Endodermal cell (in vitro differentiated cells): ENCODE measurements at regions not wholly inside any gene's neighbourhood (a gene's known extent, or its start where the extent isn't known, plus 50 kb on each side); places are given as distances from the start of the nearest gene placed in this dataset.

Experiments used
- DNase-seq: peaks from one replicate; pipeline ENCODE4 v3.0.0-alpha.2; 2017
- H3K27ac ChIP-seq: 2 replicates; pipeline ENCODE4 v1.5.1; 2013; ENCODE audit warnings: mild to moderate bottlenecking, low read depth, low read length, moderate library complexity
- H3K27me3 ChIP-seq: 2 replicates; pipeline ENCODE4 v1.6.1; 2013; ENCODE audit warnings: mild to moderate bottlenecking, low read length, moderate library complexity; ENCODE audit not compliant: insufficient read depth, control insufficient read depth, poor library complexity, severe bottlenecking
- H3K36me3 ChIP-seq: 2 replicates; pipeline ENCODE4 v1.7.0; 2013; ENCODE audit warnings: mild to moderate bottlenecking, low read length, moderate library complexity; ENCODE audit not compliant: control insufficient read depth, insufficient read depth
- H3K4me1 ChIP-seq: one replicate; pipeline ENCODE4 v1.7.0; 2013; ENCODE audit warnings: low read length; ENCODE audit not compliant: control insufficient read depth, insufficient read depth
- H3K4me3 ChIP-seq: 2 replicates; pipeline ENCODE4 v1.5.1; 2013; ENCODE audit warnings: mild to moderate bottlenecking, low read length, moderate library complexity
- H3K9ac ChIP-seq: 2 replicates; pipeline ENCODE4 v1.6.1; 2013; ENCODE audit warnings: mild to moderate bottlenecking, low read length, moderate library complexity; ENCODE audit not compliant: poor library complexity, severe bottlenecking; ENCODE audit errors: extremely low read depth
- H3K9me3 ChIP-seq: 2 replicates; pipeline ENCODE4 v1.6.1; 2013; ENCODE audit warnings: mild to moderate bottlenecking, low read length, moderate library complexity; ENCODE audit not compliant: control insufficient read depth
- H3K27ac Mint-ChIP-seq: 2 replicates; pipeline ENCODE4 v1.8.0; 2020; ENCODE audit warnings: mixed read lengths
- H3K27me3 Mint-ChIP-seq: 2 replicates; pipeline ENCODE4 v1.8.0; 2021; ENCODE audit warnings: mild to moderate bottlenecking, mixed read lengths; ENCODE audit not compliant: insufficient read depth
- H3K36me3 Mint-ChIP-seq: 2 replicates; pipeline ENCODE4 v1.8.0; 2020; ENCODE audit warnings: low read depth, mixed read lengths
- H3K4me1 Mint-ChIP-seq: 2 replicates; pipeline ENCODE4 v1.8.0; 2020; ENCODE audit warnings: mixed read lengths
- H3K4me3 Mint-ChIP-seq: 2 replicates; pipeline ENCODE4 v1.8.0; 2020; ENCODE audit warnings: mild to moderate bottlenecking, moderate library complexity, mixed read lengths
- H3K9me3 Mint-ChIP-seq: 2 replicates; pipeline ENCODE4 v1.8.0; 2020; ENCODE audit warnings: mild to moderate bottlenecking, mixed read lengths
- CTCF ChIP-seq: fragments of 200-600 bp; sonication (generic); conservative IDR thresholded peaks from 2 replicates; pipeline ENCODE4 v1.5.0; 2021; ENCODE audit warnings: antibody characterized with exemption, mild to moderate bottlenecking
- WGBS, 2 experiments: methylation state at CpG; one replicate each; pipeline versions ENCODE4 v1.1.5 to v1.1.7; 2013; ENCODE audit warnings: missing lambda C conversion rate in 2 of 2, mixed read lengths in 1 of 2; ENCODE audit not compliant: insufficient coverage in 1 of 2, insufficient read length in 1 of 2; 5-methylcytosine and 5-hydroxymethylcytosine counted together

GRCh38 chrX:9390121-9390520, 74.7 kb upstream of the TBL1X start:
- H3K4me3 Mint-ChIP-seq: no peak overlapping the region

GRCh38 chrX:9390693-9391368, 74.0 kb upstream of the TBL1X start:
- 97 to 100% methylated on average over 1 to 8 of the region's 8 CpGs for WGBS, 2 experiments
- no peak for DNase-seq
- Mint-ChIP-seq H3K27me3 (no peaks in the 10 kb centered on the region), H3K36me3 (no peaks in the 10 kb centered on the region), H3K9me3 (peaks cover 45% of the 10 kb centered on the region), H3K4me1 (no peaks in the 10 kb centered on the region), H3K27ac (no peak overlapping the region), H3K4me3 (no peak overlapping the region)
- Histone ChIP-seq H3K27ac (no peak overlapping the region), H3K9me3 (no peaks in the 10 kb centered on the region), H3K36me3 (no peaks in the 10 kb centered on the region), H3K4me3 (no peak overlapping the region), H3K9ac (no peak overlapping the region), H3K4me1 (no peaks in the 10 kb centered on the region), H3K27me3 (no peaks in the 10 kb centered on the region)
- no peak for TF ChIP-seq CTCF

More at GRCh38 chrX:9390121-9390520, 74.7 kb upstream of the TBL1X start:
- Mint-ChIP-seq H3K9me3 (peaks cover 49% of the 10 kb centered on the region), H3K36me3 (no peaks in the 10 kb centered on the region), H3K27me3 (no peaks in the 10 kb centered on the region), H3K27ac (no peak overlapping the region), H3K4me1 (no peaks in the 10 kb centered on the region)
- WGBS, 2 experiments: 100% methylated on average over 1 of the region's 1 CpG
- Histone ChIP-seq H3K27ac (no peak overlapping the region), H3K9me3 (no peaks in the 10 kb centered on the region), H3K9ac (no peak overlapping the region), H3K4me3 (no peak overlapping the region), H3K36me3 (no peaks in the 10 kb centered on the region), H3K27me3 (no peaks in the 10 kb centered on the region), H3K4me1 (no peaks in the 10 kb centered on the region)
- no peak for TF ChIP-seq CTCF
- no peak for DNase-seq

- 97% methylated on average over 5 of the region's 5 CpGs; no CpG with 5 or more reads in 1 of the 2 experiments for WGBS, 2 experiments
- DNase-seq: no peak
- Mint-ChIP-seq H3K36me3 (no peaks in the 10 kb centered on the region), H3K9me3 (peaks cover 48% of the 10 kb centered on the region), H3K27ac (no peak overlapping the region), H3K27me3 (no peaks in the 10 kb centered on the region), H3K4me3 (no peak overlapping the region), H3K4me1 (no peaks in the 10 kb centered on the region)
- H3K4me3 ChIP-seq: no peak overlapping the region
- TF ChIP-seq CTCF: no peak
- H3K4me1 ChIP-seq: no peaks in the 10 kb centered on the region
- H3K27ac ChIP-seq: no peak overlapping the region
- no peak overlapping the region for H3K9ac ChIP-seq
- no peaks in the 10 kb centered on the region for H3K9me3 ChIP-seq
- no peaks in the 10 kb centered on the region for H3K27me3 ChIP-seq
- no peaks in the 10 kb centered on the region for H3K36me3 ChIP-seq
Measured at GRCh38 chrX:9392445-9392844, 72.4 kb upstream of the TBL1X start.
